ENCODE measurements at regions not wholly inside any gene's neighbourhood (a gene's known extent, or its start where the extent isn't known, plus 50 kb on each side); places are given as distances from the start of the nearest gene placed in this dataset.

GRCh38 chr7:128145191-128145590 is 95.9 kb upstream of the LEP start:
- peaks cover 0 to 64% (median 29%) of the 10 kb centered on the region in 7 donors for H3K27me3 ChIP-seq
- TF ChIP-seq, protein P1, sequence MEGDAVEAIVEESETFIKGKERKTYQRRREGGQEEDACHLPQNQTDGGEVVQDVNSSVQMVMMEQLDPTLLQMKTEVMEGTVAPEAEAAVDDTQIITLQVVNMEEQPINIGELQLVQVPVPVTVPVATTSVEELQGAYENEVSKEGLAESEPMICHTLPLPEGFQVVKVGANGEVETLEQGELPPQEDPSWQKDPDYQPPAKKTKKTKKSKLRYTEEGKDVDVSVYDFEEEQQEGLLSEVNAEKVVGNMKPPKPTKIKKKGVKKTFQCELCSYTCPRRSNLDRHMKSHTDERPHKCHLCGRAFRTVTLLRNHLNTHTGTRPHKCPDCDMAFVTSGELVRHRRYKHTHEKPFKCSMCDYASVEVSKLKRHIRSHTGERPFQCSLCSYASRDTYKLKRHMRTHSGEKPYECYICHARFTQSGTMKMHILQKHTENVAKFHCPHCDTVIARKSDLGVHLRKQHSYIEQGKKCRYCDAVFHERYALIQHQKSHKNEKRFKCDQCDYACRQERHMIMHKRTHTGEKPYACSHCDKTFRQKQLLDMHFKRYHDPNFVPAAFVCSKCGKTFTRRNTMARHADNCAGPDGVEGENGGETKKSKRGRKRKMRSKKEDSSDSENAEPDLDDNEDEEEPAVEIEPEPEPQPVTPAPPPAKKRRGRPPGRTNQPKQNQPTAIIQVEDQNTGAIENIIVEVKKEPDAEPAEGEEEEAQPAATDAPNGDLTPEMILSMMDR (IDR thresholded peaks at IDR 0.05): no peak
- ATAC-seq (no peak), DNase-seq (no peak)
- H3K4me3 ChIP-seq: no peak overlapping the region
- no peaks in the 10 kb centered on the region for H3K36me3 ChIP-seq
- H3K9me3 ChIP-seq: peaks cover 0 to 32% (median 10%) of the 10 kb centered on the region in 11 donors
- 39 to 44% methylated on average over 2 of the region's 2 CpGs for WGBS, 2 donors
- peaks cover 0 to 1% (median 0%) of the 10 kb centered on the region in 9 donors for H3K4me1 ChIP-seq
- intact Hi-C loops (cut with DNase I): no loop called here
- no peak overlapping the region for H3K27ac ChIP-seq

GRCh38 chr7:128146052-128146451 is 95.0 kb upstream of the LEP start:
- H3K4me3 ChIP-seq: no peak overlapping the region
- TF ChIP-seq, protein P1 (IDR thresholded peaks at IDR 0.05): no peak
- H3K27me3 ChIP-seq: peaks cover 0 to 72% (median 35%) of the 10 kb centered on the region in 7 donors
- H3K36me3 ChIP-seq: no peaks in the 10 kb centered on the region
- WGBS, 2 donors: 76 to 79% methylated on average over 4 of the region's 4 CpGs
- ATAC-seq: no peak
- H3K4me1 ChIP-seq: peaks cover 0 to 9% (median 0%) of the 10 kb centered on the region in 9 donors
- no peak overlapping the region for H3K27ac ChIP-seq
- intact Hi-C loops (cut with DNase I): no loop called here
- no peak for DNase-seq
- H3K9me3 ChIP-seq: peaks cover 0 to 24% (median 10%) of the 10 kb centered on the region in 11 donors

DNA sequence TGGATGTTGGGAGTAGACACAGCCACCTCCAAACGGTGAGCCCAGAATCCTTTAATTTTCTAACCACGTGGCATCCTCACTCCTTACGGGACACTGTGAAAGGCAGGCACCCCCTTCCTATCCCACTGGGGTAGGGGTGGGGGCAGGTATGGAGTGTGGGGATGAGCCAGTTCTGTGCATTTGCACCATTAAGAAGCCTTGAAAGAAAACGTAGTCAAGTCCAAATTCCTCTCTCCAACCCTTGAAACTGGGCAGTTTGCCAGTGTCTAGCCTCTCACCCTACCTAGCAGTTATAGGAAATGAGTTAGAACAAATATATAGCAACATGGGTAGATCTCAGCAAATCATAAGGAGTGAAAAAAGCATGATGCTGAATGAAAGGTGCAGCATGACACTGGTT is 92.4 kb upstream of the LEP start:
- no peak for DNase-seq
- H3K4me3 ChIP-seq: no peak overlapping the region
- no peak for ATAC-seq
- peaks cover 0 to 9% (median 3%) of the 10 kb centered on the region in 11 donors for H3K9me3 ChIP-seq
- no peaks in the 10 kb centered on the region for H3K36me3 ChIP-seq
- H3K27ac ChIP-seq: no peak overlapping the region
- H3K27me3 ChIP-seq: peaks cover 0 to 76% (median 51%) of the 10 kb centered on the region in 7 donors
- H3K4me1 ChIP-seq: peaks cover 0 to 13% (median 0%) of the 10 kb centered on the region in 9 donors
- TF ChIP-seq, protein P1 (IDR thresholded peaks at IDR 0.05): no peak
- intact Hi-C loops (cut with DNase I): no loop called here
- WGBS, 2 donors: 53% methylated on average over 4 of the region's 4 CpGs

DNA sequence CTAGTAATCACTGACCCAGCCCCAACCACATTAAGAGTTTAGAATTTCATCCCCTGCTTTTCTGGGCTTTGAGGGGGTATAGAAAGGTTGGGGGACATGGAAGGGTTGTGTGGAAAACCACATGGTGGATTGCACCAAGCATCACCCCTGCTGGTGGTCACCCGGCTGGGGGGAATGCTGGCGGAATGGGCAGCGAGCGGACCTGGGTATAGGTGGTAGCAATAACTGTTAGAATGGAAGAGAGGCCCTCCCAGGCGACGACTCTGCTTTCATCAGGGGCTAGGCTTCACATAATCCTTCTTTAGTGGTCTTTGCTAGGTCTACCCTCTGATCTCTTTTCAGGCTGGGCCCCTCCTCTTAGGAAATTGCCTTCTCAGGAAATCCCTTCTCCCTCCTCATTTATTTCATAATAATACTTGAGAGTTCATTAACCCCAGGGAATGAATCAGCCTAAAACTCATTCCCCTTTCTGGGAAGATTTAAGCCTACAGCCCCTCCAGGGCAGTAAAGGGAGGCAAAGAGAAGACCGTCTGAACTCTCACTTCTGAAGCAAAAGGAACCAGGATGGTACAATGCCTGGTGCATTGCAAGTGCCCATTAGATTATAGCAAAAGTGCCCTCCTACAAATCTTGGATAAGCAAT is 90.7 kb upstream of the LEP start:
- no peak overlapping the region for H3K27ac ChIP-seq
- no peaks in the 10 kb centered on the region for H3K36me3 ChIP-seq
- no peak for ATAC-seq
- 81 to 86% methylated on average over 7 of the region's 7 CpGs for WGBS, 2 donors
- peaks cover 0 to 13% (median 0%) of the 10 kb centered on the region in 9 donors for H3K4me1 ChIP-seq
- peaks cover 0 to 66% (median 51%) of the 10 kb centered on the region in 7 donors for H3K27me3 ChIP-seq
- TF ChIP-seq, protein P1 (IDR thresholded peaks at IDR 0.05): no peak
- H3K9me3 ChIP-seq: no peaks in the 10 kb centered on the region
- intact Hi-C loops (cut with DNase I): no loop called here
- no peak for DNase-seq
- no peak overlapping the region for H3K4me3 ChIP-seq

All from heart right ventricle (tissue), 16 donors.